ENCODE measurements at regions not wholly inside any gene's neighbourhood (a gene's known extent, or its start where the extent isn't known, plus 50 kb on each side); places are given as distances from the start of the nearest gene placed in this dataset.

GRCh38 chr9:14508884-14509283 is 184.3 kb downstream of the ZDHHC21 start:
- no peaks in the 10 kb centered on the region for H3K4me1 Mint-ChIP-seq
- H3K27me3 Mint-ChIP-seq, result peaks cover 4 to 14% (median 5%) of the 10 kb centered on the region in 3 donors
- H3K4me3 Mint-ChIP-seq, result no peak overlapping the region
- no peak for DNase-seq
- H3K36me3 Mint-ChIP-seq, result no peaks in the 10 kb centered on the region
- H3K27ac Mint-ChIP-seq, result no peak overlapping the region
- ATAC-seq (ENCODE audit: low read depth in 2 of 2), result no peak
- peaks cover 0 to 2% (median 0%) of the 10 kb centered on the region in 7 donors for H3K9me3 Mint-ChIP-seq

GRCh38 chr9:14501366-14501765 is 187.4 kb upstream of the NFIB start:
- Mint-ChIP-seq H3K36me3 (no peaks in the 10 kb centered on the region), H3K27ac (no peak overlapping the region), H3K4me1 (no peaks in the 10 kb centered on the region), H3K4me3 (no peak overlapping the region), H3K27me3 (peaks cover 7 to 14% (median 10%) of the 10 kb centered on the region in 3 donors), H3K9me3 (peaks cover 0 to 7% (median 2%) of the 10 kb centered on the region in 7 donors)
- ATAC-seq (ENCODE audit: low read depth in 2 of 2), result no peak
- no peak for DNase-seq

GRCh38 chr9:14500705-14501104 is 186.8 kb upstream of the NFIB start:
- H3K36me3 Mint-ChIP-seq, result no peaks in the 10 kb centered on the region

GRCh38 chr9:14499976-14500375 is 186.0 kb upstream of the NFIB start:
- Mint-ChIP-seq H3K27ac (no peak overlapping the region), H3K4me1 (no peaks in the 10 kb centered on the region), H3K4me3 (no peak overlapping the region), H3K36me3 (no peaks in the 10 kb centered on the region), H3K27me3 (peaks cover 6 to 12% (median 9%) of the 10 kb centered on the region in 3 donors), H3K9me3 (peaks cover 0 to 7% (median 3%) of the 10 kb centered on the region in 7 donors)
- DNase-seq, result no peak
- no peak for ATAC-seq (ENCODE audit: low read depth in 2 of 2)

More at GRCh38 chr9:14500705-14501104, 186.8 kb upstream of the NFIB start:
- H3K27ac Mint-ChIP-seq, result no peak overlapping the region
- peaks cover 0 to 7% (median 0%) of the 10 kb centered on the region in 7 donors for H3K9me3 Mint-ChIP-seq
- H3K4me3 Mint-ChIP-seq, result no peak overlapping the region
- H3K4me1 Mint-ChIP-seq, result no peaks in the 10 kb centered on the region
- no peak for ATAC-seq (ENCODE audit: low read depth in 2 of 2)
- no peak for DNase-seq
- peaks cover 6 to 14% (median 7%) of the 10 kb centered on the region in 3 donors for H3K27me3 Mint-ChIP-seq

GRCh38 chr9:14498824-14499223 is 184.9 kb upstream of the NFIB start:
- no peak for ATAC-seq (ENCODE audit: low read depth in 2 of 2)
- no peaks in the 10 kb centered on the region for H3K36me3 Mint-ChIP-seq
- no peaks in the 10 kb centered on the region for H3K4me1 Mint-ChIP-seq
- H3K27ac Mint-ChIP-seq, result no peak overlapping the region
- peaks cover 0 to 9% (median 3%) of the 10 kb centered on the region in 7 donors for H3K9me3 Mint-ChIP-seq
- H3K27me3 Mint-ChIP-seq, result peaks cover 6 to 9% (median 6%) of the 10 kb centered on the region in 3 donors
- no peak for DNase-seq
- no peak overlapping the region for H3K4me3 Mint-ChIP-seq

GRCh38 chr9:14497476-14497875 is 183.5 kb upstream of the NFIB start:
- H3K4me3 Mint-ChIP-seq, result no peak overlapping the region
- no peak overlapping the region for H3K27ac Mint-ChIP-seq
- no peaks in the 10 kb centered on the region for H3K36me3 Mint-ChIP-seq
- DNase-seq (no peak), ATAC-seq (ENCODE audit: low read depth in 2 of 2) (no peak)
- peaks cover 0 to 9% (median 0%) of the 10 kb centered on the region in 7 donors for H3K9me3 Mint-ChIP-seq
- no peaks in the 10 kb centered on the region for H3K4me1 Mint-ChIP-seq
- H3K27me3 Mint-ChIP-seq, result peaks cover 0 to 7% (median 6%) of the 10 kb centered on the region in 3 donors

GRCh38 chr9:14488421-14489190 is 174.7 kb upstream of the NFIB start:
- Mint-ChIP-seq H3K36me3 (no peaks in the 10 kb centered on the region), H3K27ac (no peak overlapping the region), H3K4me3 (no peak overlapping the region), H3K4me1 (no peaks in the 10 kb centered on the region), H3K27me3 (peaks cover 0 to 19% (median 9%) of the 10 kb centered on the region in 3 donors), H3K9me3 (peaks cover 0 to 6% (median 0%) of the 10 kb centered on the region in 7 donors)
- DNase-seq (no peak), ATAC-seq (ENCODE audit: low read depth in 2 of 2) (no peak)

- Mint-ChIP-seq H3K9me3 (peaks cover 0 to 6% (median 0%) of the 10 kb centered on the region in 7 donors), H3K36me3 (no peaks in the 10 kb centered on the region), H3K4me1 (no peaks in the 10 kb centered on the region), H3K4me3 (no peak overlapping the region), H3K27ac (no peak overlapping the region), H3K27me3 (peaks cover 0 to 19% (median 9%) of the 10 kb centered on the region in 3 donors)
- ATAC-seq (ENCODE audit: low read depth in 2 of 2) (no peak), DNase-seq (no peak)
Measured at GRCh38 chr9:14487547-14488185, 173.7 kb upstream of the NFIB start.

- ATAC-seq (ENCODE audit: low read depth in 2 of 2) (no peak), DNase-seq (no peak)
- Mint-ChIP-seq H3K4me1 (no peaks in the 10 kb centered on the region), H3K36me3 (no peaks in the 10 kb centered on the region), H3K9me3 (peaks cover 0 to 6% (median 0%) of the 10 kb centered on the region in 7 donors), H3K27me3 (peaks cover 0 to 16% (median 13%) of the 10 kb centered on the region in 3 donors), H3K27ac (no peak overlapping the region), H3K4me3 (no peak overlapping the region)
Measured at GRCh38 chr9:14485366-14485765, 171.4 kb upstream of the NFIB start.

GRCh38 chr9:14482856-14483255 is 168.9 kb upstream of the NFIB start:
- no peaks in the 10 kb centered on the region for H3K36me3 Mint-ChIP-seq
- peaks cover 0 to 11% (median 0%) of the 10 kb centered on the region in 7 donors for H3K9me3 Mint-ChIP-seq
- ATAC-seq (ENCODE audit: low read depth in 2 of 2), result no peak
- no peak overlapping the region for H3K27ac Mint-ChIP-seq
- peaks cover 7 to 21% (median 12%) of the 10 kb centered on the region in 3 donors for H3K27me3 Mint-ChIP-seq
- DNase-seq, result no peak
- H3K4me1 Mint-ChIP-seq, result no peaks in the 10 kb centered on the region
- H3K4me3 Mint-ChIP-seq, result no peak overlapping the region

- DNase-seq (no peak), ATAC-seq (ENCODE audit: low read depth in 2 of 2) (no peak)
- H3K4me1 Mint-ChIP-seq, result no peaks in the 10 kb centered on the region
- no peak overlapping the region for H3K4me3 Mint-ChIP-seq
- peaks cover 0 to 11% (median 0%) of the 10 kb centered on the region in 7 donors for H3K9me3 Mint-ChIP-seq
- peaks cover 0 to 11% (median 8%) of the 10 kb centered on the region in 3 donors for H3K27me3 Mint-ChIP-seq
- no peak overlapping the region for H3K27ac Mint-ChIP-seq
- H3K36me3 Mint-ChIP-seq, result no peaks in the 10 kb centered on the region
Measured at GRCh38 chr9:14480526-14480925, 166.6 kb upstream of the NFIB start.

- H3K9me3 Mint-ChIP-seq, result peaks cover 0 to 11% (median 0%) of the 10 kb centered on the region in 7 donors
- H3K4me1 Mint-ChIP-seq, result no peaks in the 10 kb centered on the region
- H3K4me3 Mint-ChIP-seq, result no peak overlapping the region
- H3K27me3 Mint-ChIP-seq, result peaks cover 0 to 11% (median 8%) of the 10 kb centered on the region in 3 donors
- ATAC-seq (ENCODE audit: low read depth in 2 of 2) (no peak), DNase-seq (no peak)
- no peaks in the 10 kb centered on the region for H3K36me3 Mint-ChIP-seq
- H3K27ac Mint-ChIP-seq, result no peak overlapping the region
Measured at GRCh38 chr9:14479163-14479560, 165.2 kb upstream of the NFIB start.

- ATAC-seq (ENCODE audit: low read depth in 2 of 2) (no peak), DNase-seq (no peak)
- peaks cover 0 to 11% (median 8%) of the 10 kb centered on the region in 3 donors for H3K27me3 Mint-ChIP-seq
- no peaks in the 10 kb centered on the region for H3K4me1 Mint-ChIP-seq
- peak overlapping the region in 1 of 6 donors; percentile 19 for H3K27ac Mint-ChIP-seq
- no peak overlapping the region for H3K4me3 Mint-ChIP-seq
- peaks cover 0 to 11% (median 0%) of the 10 kb centered on the region in 7 donors for H3K9me3 Mint-ChIP-seq
- H3K36me3 Mint-ChIP-seq, result no peaks in the 10 kb centered on the region
Measured at GRCh38 chr9:14478175-14479162, 164.5 kb upstream of the NFIB start.
